ENCODE measurements at regions not wholly inside any gene's neighbourhood (a gene's known extent, or its start where the extent isn't known, plus 50 kb on each side); places are given as distances from the start of the nearest gene placed in this dataset.

- Histone ChIP-seq H4K8ac (ENCODE audit: extremely low read depth, insufficient read depth, low read length) (no peak overlapping the region), H3K79me2 (ENCODE audit: control insufficient read depth in 1 of 2, insufficient read depth in 2 of 2, low read length in 2 of 2) (no peaks in the 10 kb centered on the region), H3K4me2 (ENCODE audit: insufficient read depth in 1 of 2, low read depth in 2 of 2, low read length in 2 of 2) (no peak overlapping the region), H4K5ac (ENCODE audit: insufficient read length, low read depth, low read length) (no peak overlapping the region), H3K27me3 (replicated peaks in 1 of 4; ENCODE audit: control insufficient read depth in 3 of 4, extremely low read depth in 1 of 4, insufficient read depth in 3 of 4, low read length in 3 of 4) (no peaks in the 10 kb centered on the region), H3K4ac (replicated peaks; ENCODE audit: insufficient read length, low read depth, low read length) (no peak overlapping the region), H3K9ac (replicated peaks in 1 of 4; ENCODE audit: extremely low read depth in 1 of 4, low read depth in 3 of 4, low read length in 3 of 4) (no peak overlapping the region), H2BK120ac (replicated peaks; ENCODE audit: low read depth, low read length) (no peak overlapping the region), H3K36me3 (ENCODE audit: control insufficient read depth in 2 of 4, insufficient read depth in 4 of 4, low read length in 3 of 4) (no peaks in the 10 kb centered on the region), H4K91ac (replicated peaks; ENCODE audit: insufficient read length, low read length) (no peak overlapping the region), H2AK5ac (ENCODE audit: low read depth, low read length) (no peak overlapping the region), H2BK15ac (ENCODE audit: low read length) (no peak overlapping the region), H4K20me1 (replicated peaks in 1 of 2; ENCODE audit: control insufficient read depth in 1 of 2, insufficient read depth in 2 of 2, low read length in 2 of 2) (no peaks in the 10 kb centered on the region), H3K9me3 (ENCODE audit: insufficient read depth in 2 of 2, low read depth in 1 of 2, low read length in 1 of 2) (no peaks in the 10 kb centered on the region; a peak in 1 of 4 replicates), H3K4me3 (ENCODE audit: extremely low read depth in 1 of 4, insufficient read depth in 2 of 4, low read depth in 3 of 4, low read length in 4 of 4) (no peak overlapping the region), H3K27ac (ENCODE audit: low read depth, low read length) (no peak overlapping the region), H3K56ac (replicated peaks; ENCODE audit: insufficient read length, low read depth, low read length) (no peak overlapping the region), H2BK5ac (ENCODE audit: low read depth, low read length) (no peak overlapping the region), H3K23ac (ENCODE audit: insufficient read length) (no peak overlapping the region), H3K18ac (ENCODE audit: extremely low read depth, low read length) (no peak overlapping the region), H2AFZ (ENCODE audit: low read length) (no peak overlapping the region), H3K4me1 (replicated peaks in 1 of 4; ENCODE audit: control insufficient read depth in 3 of 4, insufficient read depth in 4 of 4, low read length in 3 of 4) (no peaks in the 10 kb centered on the region), H3K79me1 (ENCODE audit: low read depth, low read length) (no peaks in the 10 kb centered on the region), H2BK12ac (ENCODE audit: low read depth, low read length) (no peak overlapping the region), H3K23me2 (ENCODE audit: low read depth, low read length) (no peaks in the 10 kb centered on the region; the same call in 1 of the 2 replicates), H3K14ac (ENCODE audit: insufficient read length) (no peak overlapping the region), H2BK20ac (ENCODE audit: low read length) (no peak overlapping the region)
- TF ChIP-seq YY1 (IDR thresholded peaks at IDR 0.05; ENCODE audit: low read depth, low read length) (peak; percentile 91), ASH2L (IDR thresholded peaks at IDR 0.05; ENCODE audit: low read length) (no peak)
- WGBS, 2 experiments (ENCODE audit: extremely low coverage in 1 of 2, insufficient coverage in 1 of 2, insufficient read length in 1 of 2, insufficient replicate concordance in 2 of 2, low coverage in 1 of 2, low lambda C conversion rate in 2 of 2, missing lambda C conversion rate in 1 of 2): 82% methylated on average over 5 of the region's 5 CpGs; no CpG with 5 or more reads in 1 of the 2 experiments
- FAIRE-seq: no peak
- ChIA-PET CTCF (ENCODE audit: partially characterized antibody) (no interaction called here), POLR2A (ENCODE audit: partially characterized antibody) (interaction anchor here (1.6 kb wide), 1 partner anchor 13 kb away, joined by 3 read pairs; no protein-coding TSS in a partner anchor)
- no peak for DNase-seq (ENCODE audit: low read depth in 1 of 2, low spot score in 2 of 2)
These were observed 606.6 kb downstream of the MED13L start for GRCh38 chr12:115670869-115671268.

Measured in H1 (cell line).